ENCODE measurements at regions not wholly inside any gene's neighbourhood (a gene's known extent, or its start where the extent isn't known, plus 50 kb on each side); places are given as distances from the start of the nearest gene placed in this dataset.

DNA sequence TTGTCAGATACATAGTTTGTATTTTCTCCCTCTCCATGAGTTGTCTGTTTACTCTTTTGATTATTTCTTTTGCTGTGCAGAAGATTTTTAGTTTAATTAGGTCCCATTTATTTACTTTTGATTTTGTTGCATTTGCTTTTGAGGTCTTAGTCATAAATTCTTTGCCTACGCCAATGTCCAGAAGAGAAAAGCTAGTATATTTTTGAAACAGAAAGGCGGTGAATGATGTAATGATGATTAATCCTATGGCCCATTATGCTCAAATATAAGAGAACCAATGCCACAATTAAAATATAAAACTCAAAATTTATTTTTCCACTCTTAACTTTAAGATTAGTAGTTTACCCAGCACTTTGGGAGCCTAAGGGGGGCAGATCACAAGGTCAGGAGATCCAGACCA is 59.8 kb upstream of the SMIM36 start:
- intact Hi-C loops (cut with micrococcal nuclease) = loop anchor here (10.0 kb wide), 1 partner anchor 156 kb away; no protein-coding TSS in a partner anchor
- H3K27me3 Mint-ChIP-seq = peaks cover 0 to 13% (median 5%) of the 10 kb centered on the region in 5 donors
- H3K27ac Mint-ChIP-seq = no peak overlapping the region
- POLR2A ChIA-PET = interaction anchor here (0.7 kb wide), 1 partner anchor 15 kb away, joined by 3 read pairs; no protein-coding TSS in a partner anchor
- no peak overlapping the region for H3K4me3 Mint-ChIP-seq
- Histone ChIP-seq H3K9me3 (ENCODE audit: control insufficient read depth in 2 of 3, low read length in 3 of 3) (no peaks in the 10 kb centered on the region), H3K27me3 (ENCODE audit: control insufficient read depth in 2 of 2, insufficient read depth in 2 of 2, low read length in 2 of 2) (no peaks in the 10 kb centered on the region), H3K4me1 (ENCODE audit: control insufficient read depth in 2 of 2, insufficient read depth in 2 of 2, low read length in 2 of 2) (peaks cover 0 to 8% of the 10 kb centered on the region in 2 donors), H3K27ac (ENCODE audit: low read depth, low read length) (no peak overlapping the region), H3K4me3 (ENCODE audit: low read length) (no peak overlapping the region), H3K36me3 (ENCODE audit: control insufficient read depth in 2 of 3, insufficient read depth in 3 of 3, low read length in 3 of 3) (no peaks in the 10 kb centered on the region)
- no peaks in the 10 kb centered on the region for H3K9me3 Mint-ChIP-seq
- CTCF ChIA-PET = interaction anchor here (0.7 kb wide), 1 partner anchor 32 kb away, joined by 4 read pairs; no protein-coding TSS in a partner anchor
- ATAC-seq = no peak
- H3K36me3 Mint-ChIP-seq = no peaks in the 10 kb centered on the region
- DNase-seq = no peak
- H3K4me1 Mint-ChIP-seq = peaks cover 0 to 8% (median 0%) of the 10 kb centered on the region in 7 donors

DNA sequence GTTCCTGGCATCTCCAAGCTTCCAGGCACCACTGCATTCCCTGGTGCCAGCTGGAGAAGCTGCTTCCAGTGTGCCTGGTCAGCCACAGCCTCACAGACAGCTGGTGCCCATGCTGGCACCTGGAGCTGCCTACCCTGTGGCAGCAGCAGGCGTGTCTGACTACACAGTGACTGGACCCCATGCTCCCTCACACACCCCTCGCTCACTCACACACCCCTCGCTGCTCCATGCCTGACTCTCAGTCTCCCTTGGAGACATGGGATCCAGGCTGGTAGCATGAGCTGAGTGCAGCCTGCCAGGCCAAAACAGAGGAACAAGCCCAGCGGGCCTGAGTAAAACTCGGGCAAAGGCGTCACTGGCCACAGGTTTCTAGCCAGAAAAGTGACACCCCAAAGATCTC is 59.1 kb upstream of the SMIM36 start:
- H3K4me1 ChIP-seq (ENCODE audit: control insufficient read depth in 2 of 2, insufficient read depth in 2 of 2, low read length in 2 of 2) = peaks cover 0 to 1% of the 10 kb centered on the region in 2 donors
- H3K27ac Mint-ChIP-seq = no peak overlapping the region
- no peak for ATAC-seq
- ChIA-PET CTCF (no interaction called here), POLR2A (no interaction called here)
- intact Hi-C loops (cut with micrococcal nuclease) = loop anchor here (10.0 kb wide), 1 partner anchor 156 kb away; no protein-coding TSS in a partner anchor
- H3K36me3 ChIP-seq (ENCODE audit: control insufficient read depth in 2 of 3, insufficient read depth in 3 of 3, low read length in 3 of 3) = no peaks in the 10 kb centered on the region
- DNase-seq = no peak
- no peaks in the 10 kb centered on the region for H3K36me3 Mint-ChIP-seq
- H3K4me3 ChIP-seq (ENCODE audit: low read length) = no peak overlapping the region
- no peaks in the 10 kb centered on the region for H3K9me3 ChIP-seq (ENCODE audit: control insufficient read depth in 2 of 3, low read length in 3 of 3)
- no peaks in the 10 kb centered on the region for H3K27me3 ChIP-seq (ENCODE audit: control insufficient read depth in 2 of 2, insufficient read depth in 2 of 2, low read length in 2 of 2)
- peaks cover 0 to 8% (median 0%) of the 10 kb centered on the region in 7 donors for H3K4me1 Mint-ChIP-seq
- H3K27ac ChIP-seq (ENCODE audit: low read depth, low read length) = no peak overlapping the region
- H3K9me3 Mint-ChIP-seq = no peaks in the 10 kb centered on the region
- no peak overlapping the region for H3K4me3 Mint-ChIP-seq
- peaks cover 0 to 13% (median 5%) of the 10 kb centered on the region in 5 donors for H3K27me3 Mint-ChIP-seq

DNA sequence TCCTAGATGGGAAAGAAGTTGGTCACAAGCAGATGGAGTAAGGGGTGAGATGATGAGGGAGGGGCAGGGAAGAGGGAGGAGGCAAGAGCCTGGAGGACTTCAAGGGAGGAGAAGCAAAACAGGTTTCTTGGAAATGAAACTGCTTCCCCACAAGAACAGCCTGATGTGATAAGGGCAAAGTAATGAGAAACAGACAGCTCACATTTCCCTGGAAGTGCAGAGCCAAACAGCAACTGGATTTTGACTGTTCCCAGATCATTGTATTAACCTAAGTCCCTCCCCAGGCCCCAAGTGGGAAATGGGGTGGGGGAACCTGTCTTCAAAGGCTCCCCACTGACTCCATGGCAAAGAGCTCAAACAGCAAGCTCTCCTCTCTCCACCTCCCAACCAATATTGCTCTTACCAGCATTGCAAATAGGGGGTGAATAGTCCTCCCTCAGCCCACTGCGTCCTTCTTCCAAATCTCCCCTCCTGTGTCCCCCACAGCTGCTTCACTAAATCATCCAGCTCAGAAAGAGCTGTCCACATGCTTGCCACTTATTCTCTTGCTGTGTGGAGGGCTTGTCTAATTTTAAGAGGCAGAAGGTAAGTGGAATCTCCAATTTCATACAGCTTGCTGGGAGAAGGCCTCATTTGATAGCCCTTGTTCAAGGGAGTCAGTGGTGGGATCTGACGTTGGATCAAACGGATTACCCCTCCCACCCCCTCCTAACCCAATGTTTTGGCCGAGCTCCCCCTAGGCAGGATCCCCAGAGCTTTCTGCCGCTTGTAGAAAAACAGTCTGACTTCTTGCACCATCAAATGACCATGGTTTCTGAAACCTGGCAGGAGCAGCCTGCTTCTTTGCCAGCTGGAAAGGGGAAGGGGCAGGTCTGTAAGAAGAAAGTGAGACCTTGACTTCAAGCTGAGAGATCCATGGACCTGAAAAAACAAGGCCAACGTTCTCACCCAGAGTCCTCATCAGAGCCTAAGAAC is 56.3 kb upstream of the SMIM36 start:
- ChIA-PET POLR2A (no interaction called here), CTCF (interaction anchor here (0.6 kb wide), 1 partner anchor 183 kb away, joined by 3 read pairs; the partner anchor contains the start of gene PCTP)
- H3K36me3 Mint-ChIP-seq = no peaks in the 10 kb centered on the region
- H3K4me3 Mint-ChIP-seq = no peak overlapping the region
- DNase-seq = no peak
- Histone ChIP-seq H3K4me3 (ENCODE audit: low read length) (no peak overlapping the region), H3K9me3 (ENCODE audit: control insufficient read depth in 2 of 3, low read length in 3 of 3) (no peaks in the 10 kb centered on the region), H3K27ac (ENCODE audit: low read depth, low read length) (no peak overlapping the region), H3K27me3 (ENCODE audit: control insufficient read depth in 2 of 2, insufficient read depth in 2 of 2, low read length in 2 of 2) (no peaks in the 10 kb centered on the region), H3K4me1 (ENCODE audit: control insufficient read depth in 2 of 2, insufficient read depth in 2 of 2, low read length in 2 of 2) (no peaks in the 10 kb centered on the region), H3K36me3 (ENCODE audit: control insufficient read depth in 2 of 3, insufficient read depth in 3 of 3, low read length in 3 of 3) (no peaks in the 10 kb centered on the region)
- intact Hi-C loops (cut with micrococcal nuclease) = no loop called here
- peaks cover 0 to 8% (median 0%) of the 10 kb centered on the region in 7 donors for H3K4me1 Mint-ChIP-seq
- peaks cover 0 to 6% (median 2%) of the 10 kb centered on the region in 5 donors for H3K27me3 Mint-ChIP-seq
- no peak for ATAC-seq
- H3K9me3 Mint-ChIP-seq = no peaks in the 10 kb centered on the region
- no peak overlapping the region for H3K27ac Mint-ChIP-seq

DNA sequence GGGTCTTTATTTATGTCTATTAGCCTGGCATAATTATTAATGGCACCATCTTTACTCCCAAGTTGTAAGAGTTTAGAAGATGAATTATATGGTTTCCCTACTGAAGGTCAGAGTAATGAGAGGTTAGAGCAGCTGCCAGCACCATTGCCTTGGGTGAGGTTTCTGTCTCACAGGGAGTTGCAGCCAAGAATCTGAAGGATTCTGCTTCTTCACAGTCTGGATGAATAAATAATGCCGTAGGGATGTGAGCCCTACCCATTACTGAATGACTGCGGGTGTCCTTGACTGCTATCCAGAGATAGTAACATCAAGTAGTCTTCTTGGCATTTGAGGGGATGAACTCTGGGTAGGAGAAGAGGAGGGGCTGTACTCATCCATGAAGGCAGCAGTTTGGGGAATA is 52.8 kb upstream of the SMIM36 start:
- H3K27ac Mint-ChIP-seq = no peak overlapping the region
- intact Hi-C loops (cut with micrococcal nuclease) = no loop called here
- no peak overlapping the region for H3K4me3 Mint-ChIP-seq
- Histone ChIP-seq H3K4me3 (ENCODE audit: low read length) (no peak overlapping the region), H3K27ac (ENCODE audit: low read depth, low read length) (no peak overlapping the region), H3K9me3 (ENCODE audit: control insufficient read depth in 2 of 3, low read length in 3 of 3) (no peaks in the 10 kb centered on the region), H3K4me1 (ENCODE audit: control insufficient read depth in 2 of 2, insufficient read depth in 2 of 2, low read length in 2 of 2) (no peaks in the 10 kb centered on the region), H3K27me3 (ENCODE audit: control insufficient read depth in 2 of 2, insufficient read depth in 2 of 2, low read length in 2 of 2) (no peaks in the 10 kb centered on the region), H3K36me3 (ENCODE audit: control insufficient read depth in 2 of 3, insufficient read depth in 3 of 3, low read length in 3 of 3) (no peaks in the 10 kb centered on the region)
- ChIA-PET CTCF (no interaction called here), POLR2A (no interaction called here)
- peaks cover 0 to 8% (median 2%) of the 10 kb centered on the region in 5 donors for H3K27me3 Mint-ChIP-seq
- peaks cover 0 to 8% (median 0%) of the 10 kb centered on the region in 7 donors for H3K4me1 Mint-ChIP-seq
- DNase-seq (no peak), ATAC-seq (no peak)
- peaks cover 0 to 1% (median 0%) of the 10 kb centered on the region in 11 donors for H3K9me3 Mint-ChIP-seq
- peaks cover 0 to 3% (median 0%) of the 10 kb centered on the region in 5 donors for H3K36me3 Mint-ChIP-seq

DNA sequence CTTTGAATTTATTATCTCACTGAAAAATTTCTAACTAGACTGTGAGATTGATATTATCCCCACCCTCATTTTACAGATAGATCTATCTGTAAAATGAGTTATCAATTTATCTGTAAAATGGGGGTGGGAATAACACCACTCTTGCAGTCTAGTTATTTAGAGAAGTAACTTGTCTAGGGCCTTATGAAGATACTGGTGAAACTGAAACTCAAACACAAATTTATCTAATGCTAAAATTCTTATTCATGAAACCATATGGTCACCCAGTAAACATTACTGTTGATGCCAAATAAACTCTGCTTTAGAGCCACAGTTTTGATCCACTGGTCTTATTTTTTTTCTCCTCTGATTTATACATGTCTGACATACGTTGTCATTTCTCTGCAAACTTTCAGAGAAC is 52.1 kb upstream of the SMIM36 start:
- Histone ChIP-seq H3K4me3 (ENCODE audit: low read length) (no peak overlapping the region), H3K4me1 (ENCODE audit: control insufficient read depth in 2 of 2, insufficient read depth in 2 of 2, low read length in 2 of 2) (no peaks in the 10 kb centered on the region), H3K27me3 (ENCODE audit: control insufficient read depth in 2 of 2, insufficient read depth in 2 of 2, low read length in 2 of 2) (no peaks in the 10 kb centered on the region), H3K9me3 (ENCODE audit: control insufficient read depth in 2 of 3, low read length in 3 of 3) (no peaks in the 10 kb centered on the region), H3K36me3 (ENCODE audit: control insufficient read depth in 2 of 3, insufficient read depth in 3 of 3, low read length in 3 of 3) (no peaks in the 10 kb centered on the region), H3K27ac (ENCODE audit: low read depth, low read length) (no peak overlapping the region)
- H3K27ac Mint-ChIP-seq = no peak overlapping the region
- H3K4me1 Mint-ChIP-seq = peaks cover 0 to 8% (median 0%) of the 10 kb centered on the region in 7 donors
- ChIA-PET POLR2A (no interaction called here), CTCF (no interaction called here)
- peaks cover 0 to 3% (median 0%) of the 10 kb centered on the region in 5 donors for H3K36me3 Mint-ChIP-seq
- peaks cover 0 to 1% (median 0%) of the 10 kb centered on the region in 11 donors for H3K9me3 Mint-ChIP-seq
- intact Hi-C loops (cut with micrococcal nuclease) = no loop called here
- DNase-seq (no peak), ATAC-seq (no peak)
- no peak overlapping the region for H3K4me3 Mint-ChIP-seq
- H3K27me3 Mint-ChIP-seq = peaks cover 0 to 13% (median 5%) of the 10 kb centered on the region in 5 donors

DNA sequence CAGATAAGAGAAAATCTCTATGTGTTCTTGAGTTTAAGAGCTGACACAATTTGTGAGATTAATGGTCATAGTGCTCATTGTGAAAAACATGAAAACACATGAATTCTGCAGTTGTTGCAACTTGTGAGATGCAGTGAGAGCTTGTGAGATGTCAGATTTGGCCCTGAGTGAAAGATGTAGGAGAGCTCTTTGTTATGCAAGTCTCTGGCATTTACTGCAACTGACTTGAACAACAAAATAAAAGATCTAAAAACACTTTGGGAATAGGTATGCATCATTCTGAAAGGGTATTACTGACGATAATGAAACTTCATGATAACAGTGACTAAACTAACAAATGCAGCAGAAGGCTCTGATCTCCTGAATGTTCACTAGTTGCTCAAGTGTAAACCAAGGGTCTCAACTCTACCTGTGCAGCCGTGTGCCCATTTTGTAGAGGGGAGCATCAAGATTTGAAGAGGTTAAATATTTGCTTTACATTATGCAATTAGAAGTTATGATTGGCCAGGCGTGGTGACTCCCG is 50.8 kb upstream of the SMIM36 start:
- H3K27ac Mint-ChIP-seq = no peak overlapping the region
- peaks cover 0 to 3% (median 0%) of the 10 kb centered on the region in 7 donors for H3K4me1 Mint-ChIP-seq
- DNase-seq = no peak
- ChIA-PET CTCF (interaction anchor here (1.0 kb wide), 1 partner anchor 35 kb away, joined by 3 read pairs; no protein-coding TSS in a partner anchor), POLR2A (interaction anchor here (0.6 kb wide), 1 partner anchor 167 kb away, joined by 4 read pairs; no protein-coding TSS in a partner anchor)
- H3K4me3 ChIP-seq (ENCODE audit: low read length) = no peak overlapping the region
- intact Hi-C loops (cut with micrococcal nuclease) = no loop called here
- H3K9me3 ChIP-seq (ENCODE audit: control insufficient read depth in 2 of 3, low read length in 3 of 3) = no peaks in the 10 kb centered on the region
- H3K27me3 Mint-ChIP-seq = peaks cover 0 to 16% (median 7%) of the 10 kb centered on the region in 5 donors
- ATAC-seq = no peak
- no peaks in the 10 kb centered on the region for H3K36me3 ChIP-seq (ENCODE audit: control insufficient read depth in 2 of 3, insufficient read depth in 3 of 3, low read length in 3 of 3)
- H3K27me3 ChIP-seq (ENCODE audit: control insufficient read depth in 2 of 2, insufficient read depth in 2 of 2, low read length in 2 of 2) = no peaks in the 10 kb centered on the region
- H3K9me3 Mint-ChIP-seq = peaks cover 0 to 4% (median 0%) of the 10 kb centered on the region in 11 donors
- no peaks in the 10 kb centered on the region for H3K4me1 ChIP-seq (ENCODE audit: control insufficient read depth in 2 of 2, insufficient read depth in 2 of 2, low read length in 2 of 2)
- H3K27ac ChIP-seq (ENCODE audit: low read depth, low read length) = no peak overlapping the region
- H3K36me3 Mint-ChIP-seq = peaks cover 0 to 3% (median 0%) of the 10 kb centered on the region in 5 donors
- no peak overlapping the region for H3K4me3 Mint-ChIP-seq
